ENCODE measurements at regions not wholly inside any gene's neighbourhood (a gene's known extent, or its start where the extent isn't known, plus 50 kb on each side); places are given as distances from the start of the nearest gene placed in this dataset.

DNA sequence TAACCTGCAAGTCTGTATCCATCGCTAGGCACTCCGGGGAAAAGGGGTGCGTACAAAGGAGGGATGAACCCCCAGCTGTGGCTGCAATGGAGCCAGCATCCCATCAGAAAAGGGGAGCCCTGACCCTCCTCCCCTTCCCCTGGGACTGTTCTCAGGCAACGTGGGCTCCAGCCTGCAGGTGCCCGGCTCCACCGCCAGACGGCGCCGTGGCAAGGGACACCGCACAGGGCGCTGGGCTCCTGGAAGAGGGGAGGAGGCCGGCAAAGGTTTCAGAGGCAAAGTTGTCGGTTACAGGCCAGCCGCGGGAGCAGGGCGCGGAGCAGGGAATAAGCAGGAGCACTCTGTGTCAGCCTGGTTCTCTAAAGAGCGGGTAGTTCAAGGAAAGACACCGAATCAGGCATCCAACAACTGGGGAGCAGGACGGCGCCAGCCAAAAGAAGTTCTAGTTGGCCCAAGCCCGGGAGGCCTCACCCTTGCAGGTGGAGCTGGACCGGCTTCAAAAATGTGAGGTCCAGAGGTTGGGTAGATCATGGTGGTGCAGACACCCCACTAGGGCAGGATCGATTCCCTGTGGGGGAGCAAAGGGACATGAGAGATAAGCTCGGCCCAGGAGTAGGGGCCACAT lies 53.0 kb upstream of the ATP12A start:
- DNase-seq: peak; percentile 77
- H3K36me3 Mint-ChIP-seq (ENCODE audit: unreplicated experiment): no peaks in the 10 kb centered on the region
- TF ChIP-seq, protein P1, sequence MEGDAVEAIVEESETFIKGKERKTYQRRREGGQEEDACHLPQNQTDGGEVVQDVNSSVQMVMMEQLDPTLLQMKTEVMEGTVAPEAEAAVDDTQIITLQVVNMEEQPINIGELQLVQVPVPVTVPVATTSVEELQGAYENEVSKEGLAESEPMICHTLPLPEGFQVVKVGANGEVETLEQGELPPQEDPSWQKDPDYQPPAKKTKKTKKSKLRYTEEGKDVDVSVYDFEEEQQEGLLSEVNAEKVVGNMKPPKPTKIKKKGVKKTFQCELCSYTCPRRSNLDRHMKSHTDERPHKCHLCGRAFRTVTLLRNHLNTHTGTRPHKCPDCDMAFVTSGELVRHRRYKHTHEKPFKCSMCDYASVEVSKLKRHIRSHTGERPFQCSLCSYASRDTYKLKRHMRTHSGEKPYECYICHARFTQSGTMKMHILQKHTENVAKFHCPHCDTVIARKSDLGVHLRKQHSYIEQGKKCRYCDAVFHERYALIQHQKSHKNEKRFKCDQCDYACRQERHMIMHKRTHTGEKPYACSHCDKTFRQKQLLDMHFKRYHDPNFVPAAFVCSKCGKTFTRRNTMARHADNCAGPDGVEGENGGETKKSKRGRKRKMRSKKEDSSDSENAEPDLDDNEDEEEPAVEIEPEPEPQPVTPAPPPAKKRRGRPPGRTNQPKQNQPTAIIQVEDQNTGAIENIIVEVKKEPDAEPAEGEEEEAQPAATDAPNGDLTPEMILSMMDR (IDR thresholded peaks at IDR 0.05; ENCODE audit: partially characterized antibody, unreplicated experiment): peak; percentile 92
- peak overlapping the region; percentile 88 for H3K27ac Mint-ChIP-seq (ENCODE audit: unreplicated experiment)
- H3K27me3 Mint-ChIP-seq (ENCODE audit: unreplicated experiment): peaks cover 8% of the 10 kb centered on the region
- H3K4me1 Mint-ChIP-seq (ENCODE audit: low read depth, unreplicated experiment): peaks cover 20% of the 10 kb centered on the region
- peaks cover 6% of the 10 kb centered on the region for H3K9me3 Mint-ChIP-seq (ENCODE audit: unreplicated experiment)
- H3K4me3 Mint-ChIP-seq (ENCODE audit: unreplicated experiment): no peak overlapping the region

DNA sequence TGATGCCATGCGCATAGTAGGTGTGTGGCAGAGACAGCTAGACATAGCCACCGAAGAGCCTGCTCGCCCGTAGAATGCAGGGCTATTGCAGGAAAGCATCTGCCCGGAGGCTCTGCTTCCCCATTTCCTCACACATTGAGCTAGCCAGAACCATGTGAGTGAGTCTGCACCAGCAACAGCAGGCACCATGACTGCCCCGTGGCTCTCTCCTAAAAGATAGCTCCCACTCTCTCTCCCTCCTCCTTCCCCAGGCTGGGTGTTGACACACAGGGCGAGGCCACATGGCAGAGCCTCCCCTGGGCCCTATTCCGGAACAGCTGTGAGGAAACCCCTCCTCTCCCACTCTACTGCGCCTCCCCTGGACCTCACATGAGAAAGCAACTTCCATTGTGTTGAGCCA lies 52.3 kb upstream of the ATP12A start:
- H3K27ac Mint-ChIP-seq (ENCODE audit: unreplicated experiment): peak overlapping the region; percentile 88
- peaks cover 8% of the 10 kb centered on the region for H3K27me3 Mint-ChIP-seq (ENCODE audit: unreplicated experiment)
- peaks cover 21% of the 10 kb centered on the region for H3K4me1 Mint-ChIP-seq (ENCODE audit: low read depth, unreplicated experiment)
- DNase-seq: peak; percentile 71
- peak overlapping the region; percentile 2 for H3K4me3 Mint-ChIP-seq (ENCODE audit: unreplicated experiment)
- H3K9me3 Mint-ChIP-seq (ENCODE audit: unreplicated experiment): peaks cover 6% of the 10 kb centered on the region
- TF ChIP-seq, protein P1 (IDR thresholded peaks at IDR 0.05; ENCODE audit: partially characterized antibody, unreplicated experiment): no peak
- H3K36me3 Mint-ChIP-seq (ENCODE audit: unreplicated experiment): no peaks in the 10 kb centered on the region

DNA sequence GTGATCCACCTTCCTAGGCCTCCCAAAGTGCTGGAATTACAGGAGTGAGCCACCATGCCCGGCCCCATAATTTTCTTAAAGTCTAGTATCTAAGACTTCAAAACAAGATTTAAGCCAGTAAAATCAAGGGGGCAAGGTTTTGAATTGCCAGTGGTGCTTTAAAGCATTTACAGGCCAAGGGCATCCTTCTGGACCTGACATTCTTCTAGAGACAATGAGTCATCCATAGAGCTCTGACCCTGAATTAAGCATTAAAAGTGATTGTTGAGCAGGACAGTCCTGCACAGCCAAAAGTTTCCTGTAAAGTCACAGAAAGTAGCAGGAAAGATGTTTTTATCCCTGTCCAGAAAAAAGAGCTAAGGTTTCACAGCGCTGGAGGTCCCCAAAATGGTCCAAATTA lies 50.9 kb upstream of the ATP12A start:
- H3K27me3 Mint-ChIP-seq (ENCODE audit: unreplicated experiment): peaks cover 8% of the 10 kb centered on the region
- H3K9me3 Mint-ChIP-seq (ENCODE audit: unreplicated experiment): peaks cover 8% of the 10 kb centered on the region
- peaks cover 4% of the 10 kb centered on the region for H3K36me3 Mint-ChIP-seq (ENCODE audit: unreplicated experiment)
- H3K4me1 Mint-ChIP-seq (ENCODE audit: low read depth, unreplicated experiment): peaks cover 30% of the 10 kb centered on the region
- TF ChIP-seq, protein P1 (IDR thresholded peaks at IDR 0.05; ENCODE audit: partially characterized antibody, unreplicated experiment): no peak
- H3K4me3 Mint-ChIP-seq (ENCODE audit: unreplicated experiment): no peak overlapping the region
- no peak for DNase-seq
- H3K27ac Mint-ChIP-seq (ENCODE audit: unreplicated experiment): peak overlapping the region; percentile 8

DNA sequence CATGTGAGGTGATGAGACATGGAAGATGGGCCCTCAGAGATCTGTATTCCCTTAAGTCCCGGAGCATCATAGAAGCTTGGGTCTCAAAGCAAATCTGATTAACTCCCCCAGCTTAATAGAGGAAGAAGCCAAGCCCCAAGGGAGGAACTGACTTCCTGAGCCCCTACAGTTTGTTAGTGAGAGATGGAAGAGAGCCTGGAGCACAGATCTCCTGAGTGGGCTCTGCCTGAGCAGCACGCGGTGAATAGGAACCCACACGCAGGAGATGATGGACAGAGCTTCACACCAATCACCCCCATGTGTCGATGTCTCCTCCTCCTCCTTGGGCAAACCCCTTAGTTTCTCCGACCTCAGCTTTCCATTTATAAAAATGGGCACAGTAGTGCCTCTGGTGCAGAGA lies 50.1 kb upstream of the ATP12A start:
- no peak for DNase-seq
- peaks cover 8% of the 10 kb centered on the region for H3K9me3 Mint-ChIP-seq (ENCODE audit: unreplicated experiment)
- H3K27me3 Mint-ChIP-seq (ENCODE audit: unreplicated experiment): peaks cover 5% of the 10 kb centered on the region
- TF ChIP-seq, protein P1 (IDR thresholded peaks at IDR 0.05; ENCODE audit: partially characterized antibody, unreplicated experiment): no peak
- no peak overlapping the region for H3K4me3 Mint-ChIP-seq (ENCODE audit: unreplicated experiment)
- peaks cover 4% of the 10 kb centered on the region for H3K36me3 Mint-ChIP-seq (ENCODE audit: unreplicated experiment)
- H3K27ac Mint-ChIP-seq (ENCODE audit: unreplicated experiment): no peak overlapping the region
- peaks cover 30% of the 10 kb centered on the region for H3K4me1 Mint-ChIP-seq (ENCODE audit: low read depth, unreplicated experiment)
